NCI-H1105 (cell line): ENCODE measurements at regions not wholly inside any gene's neighbourhood (a gene's known extent, or its start where the extent isn't known, plus 50 kb on each side); places are given as distances from the start of the nearest gene placed in this dataset.
"Not testable (repeated sequence)": the region's sequence is repeated elsewhere in the genome, so short reads cannot be mapped to it uniquely, and the experiment has no call there.

Experiments
- DNase-seq: peaks from one replicate; lab custom pipeline; 2025; lab: John Stamatoyannopoulos, UW

DNA sequence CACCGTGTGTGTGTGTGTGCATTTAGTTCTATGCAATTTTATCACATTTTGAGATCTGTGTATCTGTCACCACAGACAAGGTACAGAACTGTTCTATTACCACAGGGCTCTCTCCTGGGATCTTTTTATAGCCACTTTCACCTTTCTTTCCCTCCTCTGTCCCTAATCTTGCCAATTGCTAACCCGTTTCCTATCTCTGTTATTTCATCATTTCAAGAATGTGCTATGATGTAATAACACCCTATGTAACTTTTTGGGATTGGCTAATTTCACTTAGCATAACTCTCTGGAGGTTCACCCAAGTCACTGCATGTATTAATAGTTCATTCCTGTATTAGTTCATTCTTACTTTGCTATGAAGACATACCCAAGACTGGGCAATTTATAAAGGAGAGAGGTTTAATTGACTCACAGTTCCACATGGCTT lies 657.7 kb downstream of the QKI start:
- no peak for DNase-seq

DNA sequence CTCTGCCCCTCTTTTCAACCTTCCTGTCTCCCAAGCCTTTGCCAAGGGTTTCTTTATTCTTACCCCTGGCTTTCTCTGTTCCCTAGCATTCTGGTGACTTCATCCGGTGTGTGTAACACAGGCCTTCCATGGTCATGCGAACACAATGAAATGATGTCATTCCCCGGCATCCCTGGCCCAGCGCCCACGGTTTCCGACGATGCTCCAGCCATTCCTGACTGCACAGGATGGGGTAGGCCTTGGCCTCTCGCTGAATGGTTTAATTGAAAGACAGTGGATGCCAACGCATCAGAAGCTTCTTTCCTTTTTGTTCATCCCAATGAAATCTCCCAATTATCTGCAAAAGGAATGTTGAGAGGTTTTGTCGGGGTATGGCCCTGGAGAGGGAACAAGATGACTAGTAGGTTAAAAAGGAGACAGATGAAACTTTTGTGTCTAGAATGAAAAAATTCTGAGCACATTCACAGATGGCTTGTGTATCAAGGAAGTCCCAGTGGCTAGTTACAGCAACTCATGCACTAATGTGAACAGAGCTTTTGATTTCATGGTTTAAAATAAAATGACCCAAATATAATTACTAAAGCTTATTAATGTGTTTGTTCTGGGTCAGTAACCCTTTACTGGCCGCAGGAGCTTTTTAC lies 655.0 kb downstream of the QKI start:
- no peak for DNase-seq

DNA sequence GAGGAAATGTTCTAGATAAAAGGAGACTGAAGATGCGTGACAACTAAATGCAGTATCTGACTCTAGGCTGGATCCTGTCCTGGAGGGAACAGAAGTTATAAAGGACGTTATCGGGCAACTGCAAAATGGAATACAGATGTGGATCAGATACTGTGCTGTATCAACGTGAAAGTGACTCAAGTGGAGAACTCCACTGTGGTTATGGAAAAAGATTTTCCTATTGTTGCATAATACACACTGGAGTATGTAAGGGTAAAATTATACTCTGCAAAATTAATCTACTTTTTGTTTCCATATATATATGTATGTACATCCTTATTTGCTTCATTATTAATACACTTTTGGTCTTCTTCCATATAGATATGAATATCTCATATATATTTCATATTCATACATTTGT lies 654.0 kb downstream of the QKI start:
- DNase-seq: no peak

DNA sequence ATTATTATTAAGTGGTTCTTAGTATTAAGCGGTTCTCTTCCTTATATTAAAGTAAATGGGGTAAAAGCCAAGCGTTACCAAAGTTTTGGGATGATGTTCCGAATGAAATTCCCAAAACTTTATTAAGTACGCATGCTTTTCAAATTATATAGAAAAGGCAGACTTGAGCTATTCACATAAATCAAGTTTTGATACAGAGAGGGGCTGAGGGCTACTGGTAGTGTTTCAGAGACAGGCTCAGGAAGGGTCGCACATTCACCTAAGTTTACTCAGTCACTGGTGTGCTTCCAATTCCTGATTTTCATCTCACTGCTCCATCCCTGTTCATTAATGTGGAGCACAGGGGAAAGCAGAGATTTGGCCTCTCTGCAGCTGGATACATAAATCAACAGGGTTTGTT lies 652.2 kb downstream of the QKI start:
- no peak for DNase-seq

DNA sequence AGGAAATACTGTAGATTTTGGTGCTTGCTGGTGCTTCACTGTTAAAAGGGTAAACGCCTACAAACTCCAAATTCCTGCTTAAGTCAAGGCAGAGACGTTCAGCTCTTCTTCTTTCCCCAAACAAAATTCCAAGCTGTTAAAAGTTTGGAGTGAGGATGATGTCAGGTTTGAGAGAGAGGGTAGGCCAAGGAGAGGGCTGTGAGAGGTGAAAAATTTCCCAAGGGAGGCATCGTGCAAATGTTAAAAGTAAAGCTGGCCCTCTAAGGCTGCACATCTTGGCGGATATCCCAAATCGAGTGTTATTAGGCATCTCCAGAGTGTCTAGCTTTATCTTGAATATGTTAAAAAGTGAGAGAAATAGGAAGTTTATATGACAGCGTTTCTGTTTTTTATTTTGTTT lies 651.8 kb downstream of the QKI start:
- DNase-seq: no peak

DNA sequence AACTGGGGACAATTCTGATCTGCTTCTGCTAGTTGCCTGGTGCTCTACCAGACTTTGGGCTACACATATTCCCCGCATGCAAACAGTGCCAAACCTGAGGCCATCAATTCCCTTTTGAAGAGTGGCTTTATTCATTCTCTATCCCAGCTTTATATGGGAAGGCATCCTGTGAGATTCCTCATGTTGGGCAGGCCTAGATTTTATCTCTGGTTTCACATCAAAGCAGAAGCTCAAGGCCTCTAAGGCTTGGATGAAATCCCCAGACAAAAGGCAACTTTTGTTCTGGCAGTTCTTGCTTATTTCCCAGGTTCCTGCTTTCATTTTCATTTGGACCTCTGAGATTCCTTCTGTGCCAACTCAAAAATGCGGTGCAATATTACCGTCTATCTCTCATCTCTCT lies 648.8 kb downstream of the QKI start:
- no peak for DNase-seq

DNA sequence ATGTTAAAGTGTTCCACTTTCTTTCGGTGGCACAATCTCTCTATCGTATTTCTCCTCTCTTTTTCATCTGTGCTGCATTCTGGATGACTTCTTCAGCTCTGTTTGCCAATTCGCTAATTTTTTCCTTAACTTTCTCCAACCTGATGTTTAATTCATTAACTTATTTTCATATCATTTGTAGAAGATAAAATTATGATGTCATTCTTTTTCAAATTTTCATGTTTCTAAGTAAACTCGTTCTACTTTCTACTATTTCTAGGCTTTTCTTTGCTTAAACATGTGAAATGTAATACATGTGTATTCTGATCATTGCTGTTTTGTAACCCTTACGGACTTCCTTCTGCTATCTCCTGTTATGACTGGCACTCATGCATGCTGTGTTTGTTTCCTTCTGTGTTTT lies 648.4 kb downstream of the QKI start:
- no peak for DNase-seq

DNA sequence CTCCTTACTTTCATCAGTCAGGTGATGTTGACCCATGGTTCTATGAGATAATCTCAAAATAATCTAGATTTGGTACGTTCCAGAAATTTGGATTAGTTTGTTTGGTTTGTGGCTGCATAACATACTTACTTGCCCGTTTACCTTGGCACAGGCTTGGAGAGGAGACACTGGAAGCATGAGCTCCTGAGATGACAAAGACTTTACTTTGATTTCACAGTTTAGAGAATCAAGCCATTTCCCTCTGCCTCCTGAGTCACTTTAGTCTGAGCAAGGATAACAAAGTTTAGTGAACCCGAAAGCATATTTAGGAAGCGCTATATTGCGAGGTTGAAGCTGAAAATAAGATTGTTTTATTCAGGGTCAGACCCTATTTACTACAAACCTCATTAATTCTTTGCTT lies 643.4 kb downstream of the QKI start:
- no peak for DNase-seq

DNA sequence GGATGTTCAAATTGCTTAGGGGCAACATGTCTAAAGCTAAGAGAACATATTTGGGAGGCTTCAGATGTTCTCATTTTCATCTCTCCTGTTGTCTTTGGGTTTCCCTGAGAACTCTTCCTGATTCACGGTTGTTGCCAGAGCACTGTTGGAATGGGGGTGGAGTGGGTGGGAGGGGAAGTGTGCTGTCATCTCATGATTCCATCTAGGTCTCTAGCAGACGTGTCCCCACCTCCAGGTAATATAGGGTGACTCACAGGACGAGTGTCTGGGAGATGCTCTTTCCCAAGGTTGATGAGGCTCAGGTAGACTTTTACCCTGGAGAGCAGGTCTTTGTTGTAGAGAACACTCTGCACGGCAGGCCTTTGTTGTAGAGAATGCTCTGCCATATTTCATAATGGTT lies 636.9 kb downstream of the QKI start:
- DNase-seq: no peak

DNA sequence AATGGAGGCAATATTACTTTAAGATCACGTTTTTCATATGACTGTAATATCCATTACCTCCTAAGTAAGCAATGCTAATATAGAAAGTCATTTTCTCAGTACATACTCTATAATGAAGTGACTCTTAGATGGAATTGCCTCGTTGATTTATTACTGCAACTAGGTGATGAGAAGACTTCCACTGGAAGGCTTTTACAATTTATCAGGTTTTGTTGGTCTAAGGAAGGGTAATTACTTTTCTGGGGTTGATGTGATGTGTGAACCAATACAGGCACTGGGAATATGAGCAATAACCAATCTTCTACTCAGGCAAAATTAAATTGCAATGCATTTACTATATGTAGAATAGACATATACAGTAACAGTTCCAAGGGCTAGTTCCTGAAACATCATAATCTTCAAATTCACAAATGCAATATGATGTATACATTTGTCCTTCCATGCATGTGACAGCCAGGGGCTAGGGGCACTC lies 635.0 kb downstream of the QKI start:
- DNase-seq: no peak

DNA sequence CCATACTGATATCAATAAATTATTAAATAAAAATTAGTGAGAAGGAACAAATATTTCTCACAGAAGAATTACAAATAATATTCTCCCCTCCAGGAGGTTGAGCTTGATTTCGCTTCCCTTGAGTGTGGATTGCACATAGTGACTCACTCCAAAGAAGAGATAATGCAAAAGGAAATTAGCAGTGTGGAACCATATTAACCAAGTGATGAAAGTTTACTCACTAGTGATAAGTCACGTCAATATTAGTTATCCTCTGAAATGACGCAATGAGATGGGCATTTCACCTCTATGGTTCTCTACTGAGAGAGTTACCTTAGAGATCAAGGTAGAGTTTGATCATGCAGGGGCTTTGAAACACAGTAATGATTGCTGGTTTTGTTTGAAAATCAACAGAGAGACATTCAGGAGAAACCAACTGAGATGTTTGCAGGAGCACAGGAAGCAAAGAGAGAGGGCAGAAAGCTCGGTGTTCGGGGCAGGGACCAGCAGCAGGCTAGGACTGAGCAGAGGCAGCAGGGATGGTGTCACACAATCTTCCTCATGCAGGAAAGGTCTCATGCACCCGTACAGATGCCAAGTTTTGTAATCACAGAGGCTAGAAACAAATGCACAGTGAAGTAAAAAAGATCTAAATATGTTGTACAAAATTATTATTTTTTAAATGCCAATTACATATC lies 634.5 kb downstream of the QKI start:
- DNase-seq: no peak

DNA sequence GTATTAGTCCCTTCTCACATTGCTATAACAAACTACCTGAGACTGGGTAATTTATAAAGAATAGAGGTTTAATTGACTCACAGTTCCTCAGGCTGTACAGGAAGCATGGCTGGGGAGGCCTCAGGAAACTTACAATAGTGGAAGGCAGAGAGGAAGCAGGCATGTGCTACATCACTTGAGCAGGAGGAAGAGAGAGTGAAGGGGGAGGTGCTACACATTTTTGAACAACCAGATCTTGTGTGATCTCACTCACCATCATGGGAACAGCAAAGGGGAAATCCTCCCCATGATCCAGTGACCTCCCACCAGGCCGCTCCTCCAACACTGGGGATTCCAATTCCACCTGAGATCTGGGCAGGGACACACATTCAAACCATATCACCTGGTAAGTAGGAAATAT lies 630.6 kb downstream of the QKI start:
- no peak for DNase-seq

DNA sequence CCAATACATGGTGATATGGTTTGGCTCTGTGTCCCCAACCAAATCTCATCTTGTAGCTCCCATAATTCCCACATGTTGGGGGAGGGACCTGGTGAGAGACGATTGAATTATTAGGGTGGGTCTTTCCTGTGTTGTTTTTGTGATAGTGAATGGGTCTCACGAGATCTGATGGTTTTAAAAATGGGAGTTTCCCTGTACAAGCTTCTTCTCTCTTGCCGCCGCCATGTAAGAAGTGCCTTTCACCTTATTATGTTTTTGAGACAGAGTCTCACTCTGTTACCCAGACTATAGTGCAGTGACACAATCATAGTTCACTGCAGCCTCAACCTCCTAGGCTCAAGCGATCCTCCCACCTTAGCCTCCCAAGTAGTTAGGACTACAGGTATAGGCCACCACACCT lies 629.1 kb downstream of the QKI start:
- not testable (repeated sequence) for DNase-seq

DNA sequence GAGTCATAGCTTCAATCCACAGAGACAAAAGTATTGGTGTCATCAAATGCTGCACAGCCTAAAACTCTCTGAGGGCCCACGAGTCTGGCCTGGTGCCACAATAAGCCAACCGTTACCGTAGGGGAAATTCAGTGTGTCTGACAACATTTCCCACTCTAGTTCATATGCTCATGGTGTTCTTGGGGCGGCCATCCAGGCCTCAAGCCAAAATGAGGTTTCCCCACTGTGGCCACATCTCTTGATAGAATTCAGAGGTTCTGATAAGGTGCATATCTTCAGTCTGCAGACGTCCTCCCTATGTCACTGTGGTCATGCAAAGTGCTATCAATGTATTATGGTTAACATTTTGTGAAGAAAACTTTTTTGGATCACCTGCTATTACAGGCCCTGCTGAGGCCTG lies 627.7 kb downstream of the QKI start:
- no peak for DNase-seq

DNA sequence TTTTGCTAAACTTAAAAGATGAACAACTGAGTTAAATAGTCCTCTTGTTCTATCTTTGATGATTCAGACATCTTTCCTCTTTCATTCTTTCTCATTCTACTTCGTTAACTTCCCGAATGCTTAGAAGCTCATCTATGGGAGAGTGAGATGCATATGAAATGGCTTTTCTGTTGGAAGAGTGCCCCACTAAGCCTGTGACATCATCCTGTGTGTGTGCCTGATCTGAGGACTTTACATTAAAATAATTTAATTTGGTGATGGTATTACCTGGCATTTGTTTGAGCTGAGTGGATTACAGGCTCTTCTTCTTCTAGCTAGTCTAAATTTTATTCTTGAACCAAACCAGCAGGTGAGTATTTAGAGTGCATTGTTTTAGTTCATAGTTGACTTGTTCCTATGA lies 626.5 kb downstream of the QKI start:
- DNase-seq: no peak

DNA sequence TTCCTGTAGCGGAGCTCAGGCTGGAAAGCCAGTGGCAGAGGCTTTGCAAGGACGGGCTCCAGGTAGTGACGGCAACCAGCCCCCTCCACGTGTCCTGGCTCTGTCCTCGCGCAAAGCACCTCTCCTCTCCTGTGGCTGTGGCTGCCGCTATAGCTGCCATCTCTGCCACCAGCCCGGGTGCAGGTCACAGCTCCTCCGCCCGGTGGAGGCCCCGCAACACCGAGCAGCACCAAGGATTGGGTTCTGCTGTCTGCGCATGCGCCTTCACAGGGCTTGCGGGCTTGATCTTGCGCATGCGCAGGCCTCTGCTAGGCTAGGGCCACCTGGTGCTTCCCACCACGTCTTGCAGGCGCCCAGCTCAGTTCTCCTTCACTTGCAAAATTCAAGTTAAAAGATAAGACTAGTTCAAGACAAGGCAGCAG lies 625.4 kb downstream of the QKI start:
- no peak for DNase-seq

DNA sequence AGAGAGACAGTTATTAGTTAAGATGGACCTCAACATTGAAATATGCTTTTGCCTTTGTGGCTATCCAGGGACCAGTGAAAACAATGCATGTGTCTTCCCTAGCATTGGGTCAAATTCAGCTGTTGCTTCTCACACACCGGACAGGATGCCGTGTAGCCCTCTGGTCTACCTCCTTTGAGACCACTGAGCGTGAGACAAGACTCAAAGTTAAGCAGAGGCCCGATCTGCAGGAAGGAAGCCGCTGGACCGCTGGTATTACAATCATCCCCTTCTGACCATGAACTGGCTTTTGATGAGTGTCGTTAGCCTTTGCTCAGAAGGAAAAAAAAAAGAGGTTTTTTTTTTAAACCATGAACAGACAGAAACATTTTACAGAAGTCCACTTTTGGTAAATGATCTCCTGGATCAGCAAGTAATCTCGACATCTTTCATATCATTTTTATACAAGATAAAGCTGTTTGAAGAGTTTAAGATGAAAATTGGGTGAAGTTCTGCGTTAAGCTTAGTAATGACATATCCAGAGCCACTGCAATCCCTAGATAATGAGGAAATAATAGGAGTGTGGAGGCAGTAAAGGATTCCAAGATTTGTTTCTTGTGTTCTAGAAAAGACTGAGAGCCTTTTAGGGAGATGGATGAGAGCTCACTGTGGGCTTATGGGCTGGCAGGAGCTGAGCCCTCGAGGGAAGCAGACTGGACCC lies 622.8 kb downstream of the QKI start:
- DNase-seq: no peak

DNA sequence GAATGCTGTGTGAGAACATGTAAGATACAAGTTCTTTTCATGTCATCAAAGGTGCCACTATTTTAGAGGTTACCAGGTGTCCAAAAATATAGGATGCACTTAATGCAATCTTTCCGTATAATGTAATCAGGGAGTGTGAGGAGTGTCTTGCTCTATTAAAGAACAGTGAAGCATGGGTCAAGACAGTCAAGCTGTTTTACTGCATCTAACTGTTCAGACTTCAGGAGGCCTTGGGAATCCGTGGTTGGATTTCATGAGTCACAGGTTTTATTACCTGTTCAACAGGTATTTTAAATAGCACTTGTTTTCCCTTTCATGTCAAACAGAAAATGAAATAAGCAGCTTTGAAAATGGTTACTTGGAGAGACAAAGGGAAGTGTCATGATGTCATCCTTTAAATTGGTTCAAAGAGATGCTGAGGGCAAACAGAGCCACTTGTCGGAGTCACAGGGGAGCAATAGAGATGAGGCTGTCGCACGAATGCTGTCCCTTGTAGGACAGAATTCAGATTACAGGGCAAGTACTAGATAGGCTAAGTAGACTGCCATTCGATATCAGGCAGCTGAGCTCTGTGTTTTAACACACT lies 621.5 kb downstream of the QKI start:
- DNase-seq: no peak

DNA sequence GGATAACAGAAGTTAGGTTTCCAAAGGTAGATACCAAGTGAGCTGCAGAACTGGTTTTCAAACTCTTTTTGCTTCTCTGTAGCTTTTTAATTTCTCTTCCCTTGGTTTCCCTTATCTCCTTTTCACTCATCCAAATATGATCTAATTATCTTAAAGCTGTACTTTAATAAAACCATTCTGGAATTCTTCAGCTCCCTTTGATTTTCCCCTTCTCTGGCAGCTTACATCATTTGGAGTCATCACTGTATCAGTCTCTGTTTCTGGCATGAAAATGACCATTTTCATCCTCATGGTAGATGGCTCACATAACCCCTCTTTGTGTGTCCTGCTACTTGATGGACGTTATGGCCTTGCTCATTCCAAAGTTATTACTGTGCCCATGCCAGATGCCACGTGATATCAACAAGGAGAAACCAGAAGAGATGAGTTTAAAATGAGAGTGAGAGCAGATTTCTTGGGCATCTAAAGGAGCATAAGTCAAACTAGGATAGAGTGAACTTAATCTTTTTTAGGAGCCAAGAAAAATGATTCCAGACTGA lies 620.2 kb downstream of the QKI start:
- no peak for DNase-seq

DNA sequence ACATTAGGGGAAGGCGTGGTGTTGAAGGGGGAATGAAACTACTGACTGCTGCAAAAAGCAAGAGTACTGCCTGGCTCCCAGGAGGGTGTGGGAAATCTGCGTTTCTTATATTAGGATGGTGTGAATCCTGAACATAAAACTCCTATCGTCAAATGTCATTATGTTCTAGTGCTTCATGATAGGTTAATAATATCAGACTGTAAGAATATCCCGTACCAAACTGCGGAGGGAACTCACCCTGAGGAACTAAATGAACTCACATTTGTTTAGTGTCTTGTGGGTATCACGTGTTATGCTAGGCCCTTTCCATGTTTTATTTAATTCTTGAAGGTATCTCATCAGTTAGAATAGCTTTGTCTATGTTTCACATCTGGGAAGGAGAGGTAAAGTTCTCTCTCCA lies 610.7 kb downstream of the QKI start:
- DNase-seq: no peak

DNA sequence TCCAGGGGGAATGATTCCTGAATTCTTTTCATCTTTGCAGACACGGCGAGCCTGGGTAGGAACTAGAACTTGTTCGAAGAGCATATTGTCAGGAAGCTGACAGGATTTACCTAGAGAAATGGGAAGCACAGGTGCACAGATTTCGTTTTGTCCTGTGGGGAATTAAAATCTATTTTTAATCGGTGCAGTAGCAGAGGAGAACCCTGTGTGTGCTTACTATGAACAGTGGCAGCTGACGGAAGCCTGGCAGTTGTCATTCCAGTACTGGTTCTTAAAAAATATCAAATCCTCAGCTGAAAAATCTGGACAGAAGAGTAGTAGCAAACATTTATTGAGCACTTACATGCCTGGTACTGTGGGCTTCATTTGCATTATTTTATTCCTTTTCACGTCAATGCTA lies 609.0 kb downstream of the QKI start:
- DNase-seq: no peak

DNA sequence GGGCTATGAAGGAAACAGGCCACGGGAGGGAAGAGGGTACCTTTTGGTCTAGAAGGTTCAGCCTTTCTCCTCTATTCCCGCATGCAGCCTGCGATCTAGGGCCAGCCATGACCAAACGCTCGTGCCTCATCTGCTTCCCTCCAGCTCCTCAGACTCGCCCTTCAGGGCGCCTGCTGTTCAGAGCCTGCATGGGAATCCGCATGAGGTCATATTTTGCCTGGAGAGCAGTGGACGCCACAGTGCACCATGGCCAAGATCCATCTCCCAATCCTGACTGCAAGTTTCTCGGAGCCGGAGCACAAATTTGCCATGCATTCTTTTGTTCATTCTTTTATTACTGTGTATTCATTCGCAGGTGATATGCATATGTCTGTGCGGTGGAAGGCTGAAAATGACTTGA lies 608.1 kb downstream of the QKI start:
- DNase-seq: no peak
